ENCODE measurements at regions not wholly inside any gene's neighbourhood (a gene's known extent, or its start where the extent isn't known, plus 50 kb on each side); places are given as distances from the start of the nearest gene placed in this dataset.

DNA sequence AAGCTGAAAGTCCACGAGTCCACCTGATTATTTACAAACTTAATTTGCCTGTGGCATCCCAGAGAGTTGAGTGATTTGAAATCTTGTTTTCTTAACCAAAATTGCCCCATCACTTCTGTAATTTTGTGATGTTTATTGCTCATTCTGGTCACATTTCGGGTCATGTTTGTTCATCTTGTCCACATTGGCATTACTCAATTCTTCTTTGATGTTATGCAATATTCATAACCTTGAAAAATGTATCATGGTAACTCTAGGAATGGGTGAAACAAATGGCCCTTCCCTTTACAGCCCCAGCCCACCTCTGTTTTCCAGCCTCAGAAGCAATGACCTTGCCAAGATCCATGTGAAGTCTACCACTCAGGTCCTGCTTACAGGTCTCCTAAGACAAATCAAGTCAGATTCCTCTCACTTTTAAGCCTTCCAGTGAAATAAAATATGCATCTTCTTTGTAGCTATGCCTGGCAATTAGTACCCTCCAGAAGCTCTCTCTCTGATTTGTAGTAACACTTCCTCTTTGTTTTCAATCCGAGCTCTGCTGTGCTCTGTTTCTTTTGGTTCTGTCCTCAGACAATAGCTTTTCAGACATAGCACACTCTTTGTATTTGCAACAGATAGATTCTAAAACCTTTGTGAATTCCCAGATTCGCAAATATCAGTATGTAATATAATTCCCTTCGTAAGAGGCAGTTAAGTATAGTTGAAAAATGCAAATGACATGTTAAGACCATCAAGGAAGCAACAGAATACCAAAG is 330.3 kb upstream of the IRX1 start (continued):
- no peak for TF ChIP-seq NFIC (IDR thresholded peaks at IDR 0.05; ENCODE audit: borderline replicate concordance)
- TF ChIP-seq, protein P1, sequence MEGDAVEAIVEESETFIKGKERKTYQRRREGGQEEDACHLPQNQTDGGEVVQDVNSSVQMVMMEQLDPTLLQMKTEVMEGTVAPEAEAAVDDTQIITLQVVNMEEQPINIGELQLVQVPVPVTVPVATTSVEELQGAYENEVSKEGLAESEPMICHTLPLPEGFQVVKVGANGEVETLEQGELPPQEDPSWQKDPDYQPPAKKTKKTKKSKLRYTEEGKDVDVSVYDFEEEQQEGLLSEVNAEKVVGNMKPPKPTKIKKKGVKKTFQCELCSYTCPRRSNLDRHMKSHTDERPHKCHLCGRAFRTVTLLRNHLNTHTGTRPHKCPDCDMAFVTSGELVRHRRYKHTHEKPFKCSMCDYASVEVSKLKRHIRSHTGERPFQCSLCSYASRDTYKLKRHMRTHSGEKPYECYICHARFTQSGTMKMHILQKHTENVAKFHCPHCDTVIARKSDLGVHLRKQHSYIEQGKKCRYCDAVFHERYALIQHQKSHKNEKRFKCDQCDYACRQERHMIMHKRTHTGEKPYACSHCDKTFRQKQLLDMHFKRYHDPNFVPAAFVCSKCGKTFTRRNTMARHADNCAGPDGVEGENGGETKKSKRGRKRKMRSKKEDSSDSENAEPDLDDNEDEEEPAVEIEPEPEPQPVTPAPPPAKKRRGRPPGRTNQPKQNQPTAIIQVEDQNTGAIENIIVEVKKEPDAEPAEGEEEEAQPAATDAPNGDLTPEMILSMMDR (IDR thresholded peaks at IDR 0.05): no peak

DNA sequence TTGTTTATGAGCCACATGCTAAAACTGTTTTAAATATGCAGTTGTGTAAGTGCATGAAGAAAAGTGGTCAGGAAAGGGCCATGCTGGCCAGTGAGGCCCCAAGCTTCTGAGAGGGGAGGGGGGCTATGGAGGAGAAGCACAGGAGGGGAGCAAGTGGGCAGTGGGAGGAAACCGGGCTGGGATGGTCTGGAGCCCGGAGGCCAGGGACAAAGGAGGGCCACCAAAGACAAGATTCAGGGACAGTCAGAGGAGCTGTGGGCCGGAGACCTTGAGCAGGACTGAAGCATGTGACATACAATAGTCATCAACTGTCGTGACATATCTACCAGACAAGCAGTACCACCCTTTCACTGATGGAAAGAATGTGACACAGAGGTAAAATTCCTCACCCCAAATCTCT is 333.2 kb upstream of the IRX1 start:
- H3K9ac ChIP-seq: no peak overlapping the region
- ChIA-PET POLR2A (no interaction called here), CTCF (no interaction called here)
- no peak overlapping the region for H3K4me2 ChIP-seq
- WGBS (ENCODE audit: low lambda C conversion rate): 0% methylated on average over 3 of the region's 4 CpGs
- no peaks in the 10 kb centered on the region for H3K4me1 ChIP-seq (ENCODE audit: control insufficient read depth in 1 of 2, insufficient read depth in 2 of 2, low read depth in 1 of 2, low read length in 1 of 2)
- no peaks in the 10 kb centered on the region for H4K20me1 ChIP-seq (ENCODE audit: insufficient read depth)
- H2AFZ ChIP-seq (ENCODE audit: low read depth): no peak overlapping the region
- TF ChIP-seq RCOR1 (IDR thresholded peaks at IDR 0.05; ENCODE audit: low read length): no peak
- no peak for TF ChIP-seq MXI1 (IDR thresholded peaks at IDR 0.05; ENCODE audit: low read depth, low read length)
- TF ChIP-seq, protein P2, sequence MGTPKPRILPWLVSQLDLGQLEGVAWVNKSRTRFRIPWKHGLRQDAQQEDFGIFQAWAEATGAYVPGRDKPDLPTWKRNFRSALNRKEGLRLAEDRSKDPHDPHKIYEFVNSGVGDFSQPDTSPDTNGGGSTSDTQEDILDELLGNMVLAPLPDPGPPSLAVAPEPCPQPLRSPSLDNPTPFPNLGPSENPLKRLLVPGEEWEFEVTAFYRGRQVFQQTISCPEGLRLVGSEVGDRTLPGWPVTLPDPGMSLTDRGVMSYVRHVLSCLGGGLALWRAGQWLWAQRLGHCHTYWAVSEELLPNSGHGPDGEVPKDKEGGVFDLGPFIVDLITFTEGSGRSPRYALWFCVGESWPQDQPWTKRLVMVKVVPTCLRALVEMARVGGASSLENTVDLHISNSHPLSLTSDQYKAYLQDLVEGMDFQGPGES (IDR thresholded peaks at IDR 0.05; ENCODE audit: low read depth, low read length): no peak
- no peak for TF ChIP-seq FOSL2 (IDR thresholded peaks at IDR 0.05; ENCODE audit: borderline replicate concordance, low read depth)
- no peak for TF ChIP-seq TCF12 (IDR thresholded peaks at IDR 0.05)
- TF ChIP-seq NFIC (IDR thresholded peaks at IDR 0.05; ENCODE audit: borderline replicate concordance): no peak
- no peak for TF ChIP-seq ELF1 (IDR thresholded peaks at IDR 0.05)
- TF ChIP-seq, protein P3, sequence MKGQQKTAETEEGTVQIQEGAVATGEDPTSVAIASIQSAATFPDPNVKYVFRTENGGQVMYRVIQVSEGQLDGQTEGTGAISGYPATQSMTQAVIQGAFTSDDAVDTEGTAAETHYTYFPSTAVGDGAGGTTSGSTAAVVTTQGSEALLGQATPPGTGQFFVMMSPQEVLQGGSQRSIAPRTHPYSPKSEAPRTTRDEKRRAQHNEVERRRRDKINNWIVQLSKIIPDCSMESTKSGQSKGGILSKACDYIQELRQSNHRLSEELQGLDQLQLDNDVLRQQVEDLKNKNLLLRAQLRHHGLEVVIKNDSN (IDR thresholded peaks at IDR 0.05; ENCODE audit: borderline replicate concordance, low read depth): no peak
- no peak for TF ChIP-seq JUND (IDR thresholded peaks at IDR 0.05)
- TF ChIP-seq GATA2 (CRISPR knock-in tag; IDR thresholded peaks at IDR 0.05): no peak
- no peak for DNase-seq
- no peaks in the 10 kb centered on the region for H3K9me3 ChIP-seq
- H3F3A ChIP-seq (replicated peaks; ENCODE audit: insufficient read depth): no peaks in the 10 kb centered on the region
- no peaks in the 10 kb centered on the region for H3K9me2 ChIP-seq
- no peaks in the 10 kb centered on the region for H3K79me2 ChIP-seq (ENCODE audit: insufficient read depth)
- H3K27ac ChIP-seq (ENCODE audit: low read depth in 2 of 2, low read length in 1 of 2): no peak overlapping the region
- no peaks in the 10 kb centered on the region for H3K36me3 ChIP-seq (replicated peaks in 1 of 2; ENCODE audit: control insufficient read depth in 1 of 2, insufficient read depth in 2 of 2, low read length in 1 of 2)
- no peaks in the 10 kb centered on the region for H3K27me3 ChIP-seq (ENCODE audit: insufficient read depth)
- no peak overlapping the region for H3K4me3 ChIP-seq (ENCODE audit: low read depth in 2 of 2, low read length in 1 of 2)

DNA sequence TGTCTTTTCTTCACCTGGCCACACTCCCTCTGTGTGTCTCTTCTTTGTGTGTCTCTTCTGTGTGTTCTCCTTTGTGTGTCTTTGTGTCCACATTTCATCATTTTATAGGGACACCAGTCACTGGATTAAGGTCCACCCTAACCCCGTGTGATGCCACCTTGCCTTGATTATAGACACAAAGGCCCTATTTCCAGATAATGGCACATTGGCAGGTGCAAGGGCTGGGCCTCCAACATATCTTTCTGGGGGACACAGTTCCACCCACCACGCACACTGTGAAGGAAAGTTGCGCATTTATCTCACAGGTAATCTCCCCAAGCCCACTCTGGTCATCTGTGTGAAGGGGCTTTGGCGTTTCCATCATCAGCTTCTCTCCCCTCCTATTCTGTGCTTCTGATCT is 334.6 kb upstream of the IRX1 start:
- 0% methylated on average over 3 of the region's 4 CpGs for WGBS (ENCODE audit: low lambda C conversion rate)
- no peaks in the 10 kb centered on the region for H3K9me2 ChIP-seq
- ChIA-PET CTCF (no interaction called here), POLR2A (no interaction called here)
- H3K9ac ChIP-seq: no peak overlapping the region
- DNase-seq: no peak
- H3F3A ChIP-seq (replicated peaks; ENCODE audit: insufficient read depth): no peaks in the 10 kb centered on the region
- H3K36me3 ChIP-seq (replicated peaks in 1 of 2; ENCODE audit: control insufficient read depth in 1 of 2, insufficient read depth in 2 of 2, low read length in 1 of 2): no peaks in the 10 kb centered on the region
- no peak overlapping the region for H3K4me3 ChIP-seq (ENCODE audit: low read depth in 2 of 2, low read length in 1 of 2)
- no peak overlapping the region for H3K27ac ChIP-seq (ENCODE audit: low read depth in 2 of 2, low read length in 1 of 2)
- no peaks in the 10 kb centered on the region for H3K79me2 ChIP-seq (ENCODE audit: insufficient read depth)
- no peaks in the 10 kb centered on the region for H3K4me1 ChIP-seq (ENCODE audit: control insufficient read depth in 1 of 2, insufficient read depth in 2 of 2, low read depth in 1 of 2, low read length in 1 of 2)
- no peak overlapping the region for H3K4me2 ChIP-seq
- H2AFZ ChIP-seq (ENCODE audit: low read depth): no peak overlapping the region
- no peaks in the 10 kb centered on the region for H4K20me1 ChIP-seq (ENCODE audit: insufficient read depth)
- H3K9me3 ChIP-seq: no peaks in the 10 kb centered on the region
- TF ChIP-seq, protein P4, sequence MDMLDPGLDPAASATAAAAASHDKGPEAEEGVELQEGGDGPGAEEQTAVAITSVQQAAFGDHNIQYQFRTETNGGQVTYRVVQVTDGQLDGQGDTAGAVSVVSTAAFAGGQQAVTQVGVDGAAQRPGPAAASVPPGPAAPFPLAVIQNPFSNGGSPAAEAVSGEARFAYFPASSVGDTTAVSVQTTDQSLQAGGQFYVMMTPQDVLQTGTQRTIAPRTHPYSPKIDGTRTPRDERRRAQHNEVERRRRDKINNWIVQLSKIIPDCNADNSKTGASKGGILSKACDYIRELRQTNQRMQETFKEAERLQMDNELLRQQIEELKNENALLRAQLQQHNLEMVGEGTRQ (IDR thresholded peaks at IDR 0.05; ENCODE audit: borderline replicate concordance, low read depth, low read length): no peak
- TF ChIP-seq GABPA (IDR thresholded peaks at IDR 0.05; ENCODE audit: low read depth) (no peak), NRF1 (IDR thresholded peaks at IDR 0.05; ENCODE audit: low read depth, low read length) (no peak), FOXJ3 (CRISPR knock-in tag; IDR thresholded peaks at IDR 0.05) (no peak), TCF12 (IDR thresholded peaks at IDR 0.05) (no peak)
- TF ChIP-seq, protein P5, sequence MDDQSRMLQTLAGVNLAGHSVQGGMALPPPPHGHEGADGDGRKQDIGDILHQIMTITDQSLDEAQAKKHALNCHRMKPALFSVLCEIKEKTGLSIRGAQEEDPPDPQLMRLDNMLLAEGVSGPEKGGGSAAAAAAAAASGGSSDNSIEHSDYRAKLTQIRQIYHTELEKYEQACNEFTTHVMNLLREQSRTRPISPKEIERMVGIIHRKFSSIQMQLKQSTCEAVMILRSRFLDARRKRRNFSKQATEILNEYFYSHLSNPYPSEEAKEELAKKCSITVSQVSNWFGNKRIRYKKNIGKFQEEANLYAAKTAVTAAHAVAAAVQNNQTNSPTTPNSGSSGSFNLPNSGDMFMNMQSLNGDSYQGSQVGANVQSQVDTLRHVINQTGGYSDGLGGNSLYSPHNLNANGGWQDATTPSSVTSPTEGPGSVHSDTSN (IDR thresholded peaks at IDR 0.05): no peak
- TF ChIP-seq, protein P6, sequence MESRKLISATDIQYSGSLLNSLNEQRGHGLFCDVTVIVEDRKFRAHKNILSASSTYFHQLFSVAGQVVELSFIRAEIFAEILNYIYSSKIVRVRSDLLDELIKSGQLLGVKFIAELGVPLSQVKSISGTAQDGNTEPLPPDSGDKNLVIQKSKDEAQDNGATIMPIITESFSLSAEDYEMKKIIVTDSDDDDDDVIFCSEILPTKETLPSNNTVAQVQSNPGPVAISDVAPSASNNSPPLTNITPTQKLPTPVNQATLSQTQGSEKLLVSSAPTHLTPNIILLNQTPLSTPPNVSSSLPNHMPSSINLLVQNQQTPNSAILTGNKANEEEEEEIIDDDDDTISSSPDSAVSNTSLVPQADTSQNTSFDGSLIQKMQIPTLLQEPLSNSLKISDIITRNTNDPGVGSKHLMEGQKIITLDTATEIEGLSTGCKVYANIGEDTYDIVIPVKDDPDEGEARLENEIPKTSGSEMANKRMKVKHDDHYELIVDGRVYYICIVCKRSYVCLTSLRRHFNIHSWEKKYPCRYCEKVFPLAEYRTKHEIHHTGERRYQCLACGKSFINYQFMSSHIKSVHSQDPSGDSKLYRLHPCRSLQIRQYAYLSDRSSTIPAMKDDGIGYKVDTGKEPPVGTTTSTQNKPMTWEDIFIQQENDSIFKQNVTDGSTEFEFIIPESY (IDR thresholded peaks at IDR 0.05; ENCODE audit: borderline replicate concordance, low read depth): no peak
- H3K27me3 ChIP-seq (ENCODE audit: insufficient read depth): no peaks in the 10 kb centered on the region
